Fibroblast of skin of right quadriceps (primary cell): ENCODE measurements at regions not wholly inside any gene's neighbourhood (a gene's known extent, or its start where the extent isn't known, plus 50 kb on each side); places are given as distances from the start of the nearest gene placed in this dataset.

Experiments used
- DNase-seq: peaks from one replicate; pipeline ENCODE4 v3.0.0-alpha.2; 2013

GRCh38 chr3:34312684-34313083, 514.3 kb downstream of the PDCD6IP start:
- DNase-seq: no peak

GRCh38 chr3:34319881-34320280, 521.5 kb downstream of the PDCD6IP start:
- no peak for DNase-seq

GRCh38 chr3:34323517-34323916, 525.1 kb downstream of the PDCD6IP start:
- DNase-seq: no peak

GRCh38 chr3:34346656-34347055, 548.2 kb downstream of the PDCD6IP start:
- no peak for DNase-seq

GRCh38 chr3:34351882-34352777, 553.7 kb downstream of the PDCD6IP start:
- DNase-seq: no peak

GRCh38 chr3:34352778-34353331, 554.4 kb downstream of the PDCD6IP start:
- DNase-seq: no peak

- no peak for DNase-seq
These were observed 559.0 kb downstream of the PDCD6IP start for GRCh38 chr3:34357461-34357860.

GRCh38 chr3:34359064-34359463, 560.6 kb downstream of the PDCD6IP start:
- no peak for DNase-seq

- no peak for DNase-seq
These were observed 562.3 kb downstream of the PDCD6IP start for GRCh38 chr3:34360713-34361112.

- no peak for DNase-seq
These were observed 563.5 kb downstream of the PDCD6IP start for GRCh38 chr3:34361921-34362320.

GRCh38 chr3:34362910-34363309, 564.5 kb downstream of the PDCD6IP start:
- no peak for DNase-seq

- DNase-seq: no peak
These were observed 565.5 kb downstream of the PDCD6IP start for GRCh38 chr3:34363881-34364280.

- no peak for DNase-seq
These were observed 565.9 kb downstream of the PDCD6IP start for GRCh38 chr3:34364335-34364734.

- no peak for DNase-seq
These were observed 566.8 kb downstream of the PDCD6IP start for GRCh38 chr3:34365231-34365630.

GRCh38 chr3:34365771-34366170, 567.3 kb downstream of the PDCD6IP start:
- no peak for DNase-seq

GRCh38 chr3:34367521-34367920, 569.1 kb downstream of the PDCD6IP start:
- DNase-seq: no peak

GRCh38 chr3:34374521-34374920, 576.1 kb downstream of the PDCD6IP start:
- no peak for DNase-seq

GRCh38 chr3:34376691-34377090, 578.3 kb downstream of the PDCD6IP start:
- DNase-seq: no peak

GRCh38 chr3:34377961-34378360, 579.5 kb downstream of the PDCD6IP start:
- DNase-seq: no peak

GRCh38 chr3:34381243-34381642, 582.8 kb downstream of the PDCD6IP start:
- no peak for DNase-seq

- no peak for DNase-seq
These were observed 584.4 kb downstream of the PDCD6IP start for GRCh38 chr3:34382859-34383258.

- no peak for DNase-seq
These were observed 587.9 kb downstream of the PDCD6IP start for GRCh38 chr3:34386309-34386708.

GRCh38 chr3:34387826-34388564, 589.6 kb downstream of the PDCD6IP start:
- DNase-seq: no peak

GRCh38 chr3:34388830-34389229, 590.4 kb downstream of the PDCD6IP start:
- no peak for DNase-seq
